Uterus (tissue), 2 donors: ENCODE measurements at regions not wholly inside any gene's neighbourhood (a gene's known extent, or its start where the extent isn't known, plus 50 kb on each side); places are given as distances from the start of the nearest gene placed in this dataset.

Source experiments
- CTCF ChIP-seq, 4 experiments: fragments of 200-600 bp in 2 of 4; fragments of 450-650 bp in 2 of 4; sonication (generic) in 2 of 4; IDR thresholded peaks; one replicate each; pipeline ENCODE4 v1.5.1; 2016 to 2019; ENCODE audit warnings: antibody characterized with exemption in 4 of 4, mild to moderate bottlenecking in 2 of 4, moderate library complexity in 1 of 4
- POLR2A ChIP-seq, 2 donors: fragments of 450-650 bp; IDR thresholded peaks; one replicate each; pipeline ENCODE4 v1.6.1; 2016; ENCODE audit warnings: antibody characterized with exemption in 2 of 2, mild to moderate bottlenecking in 1 of 2, moderate library complexity in 1 of 2

GRCh38 chr9:90975781-90976538 lies 174.3 kb downstream of the SYK start:
- TF ChIP-seq CTCF (IDR thresholded peaks at IDR 0.05) (no peak), POLR2A (IDR thresholded peaks at IDR 0.05) (no peak)
